ENCODE measurements at regions not wholly inside any gene's neighbourhood (a gene's known extent, or its start where the extent isn't known, plus 50 kb on each side); places are given as distances from the start of the nearest gene placed in this dataset.
"Not testable (repeated sequence)": the region's sequence is repeated elsewhere in the genome, so short reads cannot be mapped to it uniquely, and the experiment has no call there.

GRCh38 chr1:199574950-199575349 is 452.6 kb upstream of the NR5A2 start:
- Mint-ChIP-seq H3K9me3 (no peaks in the 10 kb centered on the region), H3K4me1 (no peaks in the 10 kb centered on the region), H3K27ac (ENCODE audit: low read depth) (no peak overlapping the region), H3K4me3 (no peak overlapping the region), H3K36me3 (ENCODE audit: insufficient read depth) (no peaks in the 10 kb centered on the region), H3K27me3 (peaks cover 46% of the 10 kb centered on the region)
- no peak for DNase-seq (ENCODE audit: low spot score in 2 of 2)
- ATAC-seq (replicated peaks; ENCODE audit: extremely low read depth, poor library complexity, severe bottlenecking) = no peak

GRCh38 chr1:199580300-199580699 is 447.2 kb upstream of the NR5A2 start:
- Mint-ChIP-seq H3K27ac (ENCODE audit: low read depth) (no peak overlapping the region), H3K4me1 (no peaks in the 10 kb centered on the region), H3K27me3 (peaks cover 43% of the 10 kb centered on the region), H3K9me3 (no peaks in the 10 kb centered on the region), H3K36me3 (ENCODE audit: insufficient read depth) (no peaks in the 10 kb centered on the region), H3K4me3 (no peak overlapping the region)
- no peak for DNase-seq (ENCODE audit: low spot score in 2 of 2)
- no peak for ATAC-seq (replicated peaks; ENCODE audit: extremely low read depth, poor library complexity, severe bottlenecking)

GRCh38 chr1:199585392-199585791 is 442.1 kb upstream of the NR5A2 start:
- no peaks in the 10 kb centered on the region for H3K9me3 Mint-ChIP-seq
- DNase-seq (ENCODE audit: low spot score in 2 of 2) = no peak
- no peak for ATAC-seq (replicated peaks; ENCODE audit: extremely low read depth, poor library complexity, severe bottlenecking)
- no peak overlapping the region for H3K4me3 Mint-ChIP-seq
- H3K4me1 Mint-ChIP-seq = peaks cover 4% of the 10 kb centered on the region
- no peak overlapping the region for H3K27ac Mint-ChIP-seq (ENCODE audit: low read depth)
- H3K27me3 Mint-ChIP-seq = peaks cover 27% of the 10 kb centered on the region
- no peaks in the 10 kb centered on the region for H3K36me3 Mint-ChIP-seq (ENCODE audit: insufficient read depth)

- Mint-ChIP-seq H3K9me3 (no peaks in the 10 kb centered on the region), H3K27ac (ENCODE audit: low read depth) (no peak overlapping the region), H3K4me3 (no peak overlapping the region), H3K4me1 (peaks cover 10% of the 10 kb centered on the region), H3K36me3 (ENCODE audit: insufficient read depth) (no peaks in the 10 kb centered on the region), H3K27me3 (peaks cover 15% of the 10 kb centered on the region)
- DNase-seq (ENCODE audit: low spot score in 2 of 2) = no peak
- no peak for ATAC-seq (replicated peaks; ENCODE audit: extremely low read depth, poor library complexity, severe bottlenecking)
Observed at GRCh38 chr1:199590708-199591107, 436.8 kb upstream of the NR5A2 start.

GRCh38 chr1:199591468-199591867 is 436.0 kb upstream of the NR5A2 start:
- H3K27ac Mint-ChIP-seq (ENCODE audit: low read depth) = no peak overlapping the region
- H3K4me3 Mint-ChIP-seq = no peak overlapping the region
- DNase-seq (ENCODE audit: low spot score in 2 of 2) = no peak
- H3K36me3 Mint-ChIP-seq (ENCODE audit: insufficient read depth) = no peaks in the 10 kb centered on the region
- peaks cover 15% of the 10 kb centered on the region for H3K27me3 Mint-ChIP-seq
- H3K9me3 Mint-ChIP-seq = no peaks in the 10 kb centered on the region
- H3K4me1 Mint-ChIP-seq = peaks cover 10% of the 10 kb centered on the region
- ATAC-seq (replicated peaks; ENCODE audit: extremely low read depth, poor library complexity, severe bottlenecking) = no peak

- no peaks in the 10 kb centered on the region for H3K36me3 Mint-ChIP-seq (ENCODE audit: insufficient read depth)
- peaks cover 10% of the 10 kb centered on the region for H3K4me1 Mint-ChIP-seq
- no peak for ATAC-seq (replicated peaks; ENCODE audit: extremely low read depth, poor library complexity, severe bottlenecking)
- no peak overlapping the region for H3K4me3 Mint-ChIP-seq
- H3K27me3 Mint-ChIP-seq = peaks cover 35% of the 10 kb centered on the region
- H3K9me3 Mint-ChIP-seq = no peaks in the 10 kb centered on the region
- no peak overlapping the region for H3K27ac Mint-ChIP-seq (ENCODE audit: low read depth)
- no peak for DNase-seq (ENCODE audit: low spot score in 2 of 2)
Observed at GRCh38 chr1:199593475-199593874, 434.0 kb upstream of the NR5A2 start.

GRCh38 chr1:199596448-199596847 is 431.1 kb upstream of the NR5A2 start:
- not testable (repeated sequence) for DNase-seq (ENCODE audit: low spot score in 2 of 2); H3K27ac Mint-ChIP-seq (ENCODE audit: low read depth); ATAC-seq (replicated peaks; ENCODE audit: extremely low read depth, poor library complexity, severe bottlenecking); H3K9me3 Mint-ChIP-seq; H3K4me3 Mint-ChIP-seq; H3K36me3 Mint-ChIP-seq (ENCODE audit: insufficient read depth); H3K4me1 Mint-ChIP-seq
- H3K27me3 Mint-ChIP-seq = peaks cover 58% of the 10 kb centered on the region

GRCh38 chr1:199597152-199597551 is 430.4 kb upstream of the NR5A2 start:
- H3K36me3 Mint-ChIP-seq (ENCODE audit: insufficient read depth) = no peaks in the 10 kb centered on the region
- H3K4me1 Mint-ChIP-seq = no peaks in the 10 kb centered on the region
- no peak for DNase-seq (ENCODE audit: low spot score in 2 of 2)
- H3K27me3 Mint-ChIP-seq = peaks cover 66% of the 10 kb centered on the region
- ATAC-seq (replicated peaks; ENCODE audit: extremely low read depth, poor library complexity, severe bottlenecking) = no peak
- peaks cover 6% of the 10 kb centered on the region for H3K9me3 Mint-ChIP-seq
- H3K27ac Mint-ChIP-seq (ENCODE audit: low read depth) = no peak overlapping the region
- H3K4me3 Mint-ChIP-seq = no peak overlapping the region

- H3K27me3 Mint-ChIP-seq = peaks cover 14% of the 10 kb centered on the region
- H3K4me1 Mint-ChIP-seq = no peaks in the 10 kb centered on the region
- H3K9me3 Mint-ChIP-seq = no peaks in the 10 kb centered on the region
- no peaks in the 10 kb centered on the region for H3K36me3 Mint-ChIP-seq (ENCODE audit: insufficient read depth)
- no peak overlapping the region for H3K27ac Mint-ChIP-seq (ENCODE audit: low read depth)
- ATAC-seq (replicated peaks; ENCODE audit: extremely low read depth, poor library complexity, severe bottlenecking) = no peak
- no peak overlapping the region for H3K4me3 Mint-ChIP-seq
- no peak for DNase-seq (ENCODE audit: low spot score in 2 of 2)
Observed at GRCh38 chr1:199608414-199608813, 419.1 kb upstream of the NR5A2 start.

GRCh38 chr1:199612976-199613774 is 414.3 kb upstream of the NR5A2 start:
- no peaks in the 10 kb centered on the region for H3K36me3 Mint-ChIP-seq (ENCODE audit: insufficient read depth)

GRCh38 chr1:199616947-199617346 is 410.6 kb upstream of the NR5A2 start:
- H3K36me3 Mint-ChIP-seq (ENCODE audit: insufficient read depth) = no peaks in the 10 kb centered on the region
- no peak overlapping the region for H3K27ac Mint-ChIP-seq (ENCODE audit: low read depth)
- H3K4me1 Mint-ChIP-seq = no peaks in the 10 kb centered on the region
- no peak for DNase-seq (ENCODE audit: low spot score in 2 of 2)
- no peak overlapping the region for H3K4me3 Mint-ChIP-seq
- no peaks in the 10 kb centered on the region for H3K9me3 Mint-ChIP-seq
- no peak for ATAC-seq (replicated peaks; ENCODE audit: extremely low read depth, poor library complexity, severe bottlenecking)
- peaks cover 27% of the 10 kb centered on the region for H3K27me3 Mint-ChIP-seq

More at GRCh38 chr1:199612976-199613774, 414.3 kb upstream of the NR5A2 start:
- Mint-ChIP-seq H3K27me3 (peaks cover 9% of the 10 kb centered on the region), H3K27ac (ENCODE audit: low read depth) (no peak overlapping the region), H3K4me3 (no peak overlapping the region), H3K4me1 (no peaks in the 10 kb centered on the region), H3K9me3 (no peaks in the 10 kb centered on the region)
- DNase-seq (ENCODE audit: low spot score in 2 of 2) (no peak), ATAC-seq (replicated peaks; ENCODE audit: extremely low read depth, poor library complexity, severe bottlenecking) (no peak)

- no peaks in the 10 kb centered on the region for H3K36me3 Mint-ChIP-seq (ENCODE audit: insufficient read depth)
- DNase-seq (ENCODE audit: low spot score in 2 of 2) (no peak), ATAC-seq (replicated peaks; ENCODE audit: extremely low read depth, poor library complexity, severe bottlenecking) (no peak)
- no peak overlapping the region for H3K4me3 Mint-ChIP-seq
- no peaks in the 10 kb centered on the region for H3K4me1 Mint-ChIP-seq
- no peak overlapping the region for H3K27ac Mint-ChIP-seq (ENCODE audit: low read depth)
- peaks cover 31% of the 10 kb centered on the region for H3K27me3 Mint-ChIP-seq
- no peaks in the 10 kb centered on the region for H3K9me3 Mint-ChIP-seq
Observed at GRCh38 chr1:199619223-199619622, 408.3 kb upstream of the NR5A2 start.

- H3K4me3 Mint-ChIP-seq; H3K9me3 Mint-ChIP-seq; ATAC-seq (replicated peaks; ENCODE audit: extremely low read depth, poor library complexity, severe bottlenecking); DNase-seq (ENCODE audit: low spot score in 2 of 2); H3K27ac Mint-ChIP-seq (ENCODE audit: low read depth); H3K4me1 Mint-ChIP-seq; H3K36me3 Mint-ChIP-seq (ENCODE audit: insufficient read depth): not testable (repeated sequence)
- peaks cover 41% of the 10 kb centered on the region for H3K27me3 Mint-ChIP-seq
Observed at GRCh38 chr1:199626228-199626627, 401.3 kb upstream of the NR5A2 start.
